ENCODE measurements at regions not wholly inside any gene's neighbourhood (a gene's known extent, or its start where the extent isn't known, plus 50 kb on each side); places are given as distances from the start of the nearest gene placed in this dataset.

- intact Hi-C loops (cut with micrococcal nuclease; ENCODE audit: unreplicated experiment), result no loop called here
- BruUV-seq (replicated peaks), result no TSS peak
- H3K27me3 ChIP-seq (ENCODE audit: control insufficient read depth, insufficient read depth, low read length), result no peaks in the 10 kb centered on the region
Observed at GRCh38 chr11:37040921-37041320, 442.9 kb upstream of the RAG2 start.

GRCh38 chr11:37038911-37039310 is 440.9 kb upstream of the RAG2 start:
- Histone ChIP-seq H3K4me1 (ENCODE audit: control insufficient read depth, insufficient read depth, low read length) (no peaks in the 10 kb centered on the region), H3K4me3 (ENCODE audit: low read depth in 2 of 2, low read length in 2 of 2) (no peak overlapping the region), H3K9me3 (ENCODE audit: control insufficient read depth, insufficient read depth, low read depth, low read length) (no peaks in the 10 kb centered on the region), H3K36me3 (ENCODE audit: control insufficient read depth, insufficient read depth, low read length) (no peaks in the 10 kb centered on the region), H3K27me3 (ENCODE audit: control insufficient read depth, insufficient read depth, low read length) (no peaks in the 10 kb centered on the region), H3K27ac (ENCODE audit: low read length) (no peak overlapping the region)
- CTCF ChIA-PET, result no interaction called here
- TF ChIP-seq POLR2AphosphoS5 (IDR thresholded peaks at IDR 0.05; ENCODE audit: low read depth, low read length) (no peak), CTCF (IDR thresholded peaks at IDR 0.05) (no peak), TCF7L2 (IDR thresholded peaks at IDR 0.05; ENCODE audit: low read depth, low read length) (no peak), SIN3A (IDR thresholded peaks at IDR 0.05; ENCODE audit: borderline replicate concordance, insufficient read depth, low read depth, low read length) (no peak), REST (IDR thresholded peaks at IDR 0.05; ENCODE audit: insufficient read depth in 1 of 2, low read depth in 2 of 2, low read length in 1 of 2) (no peak)
- DNase-seq (ENCODE audit: low read depth, low spot score) (no peak), ATAC-seq (no peak)
- intact Hi-C loops (cut with micrococcal nuclease; ENCODE audit: unreplicated experiment), result no loop called here
- POLR2A ChIA-PET, result no interaction called here
- no TSS peak for BruUV-seq (replicated peaks)
- in situ Hi-C loops (cut with HindIII; ENCODE audit: low pct_unique_long_range_greater_than_20kb, low sequenced_read_pairs), result no loop called here

More at GRCh38 chr11:37040921-37041320, 442.9 kb upstream of the RAG2 start:
- H3K27ac ChIP-seq (ENCODE audit: low read length), result no peak overlapping the region
- H3K9me3 ChIP-seq (ENCODE audit: control insufficient read depth, insufficient read depth, low read depth, low read length), result no peaks in the 10 kb centered on the region
- CTCF ChIA-PET, result no interaction called here
- ATAC-seq (no peak), DNase-seq (ENCODE audit: low read depth, low spot score) (no peak)
- H3K4me3 ChIP-seq (ENCODE audit: low read depth in 2 of 2, low read length in 2 of 2), result no peak overlapping the region
- in situ Hi-C loops (cut with HindIII; ENCODE audit: low pct_unique_long_range_greater_than_20kb, low sequenced_read_pairs), result no loop called here
- no peaks in the 10 kb centered on the region for H3K36me3 ChIP-seq (ENCODE audit: control insufficient read depth, insufficient read depth, low read length)
- TF ChIP-seq REST (IDR thresholded peaks at IDR 0.05; ENCODE audit: insufficient read depth in 1 of 2, low read depth in 2 of 2, low read length in 1 of 2), result no peak
- no peak for TF ChIP-seq TCF7L2 (IDR thresholded peaks at IDR 0.05; ENCODE audit: low read depth, low read length)
- TF ChIP-seq CTCF (IDR thresholded peaks at IDR 0.05), result no peak
- no peak for TF ChIP-seq SIN3A (IDR thresholded peaks at IDR 0.05; ENCODE audit: borderline replicate concordance, insufficient read depth, low read depth, low read length)
- no peak for TF ChIP-seq POLR2AphosphoS5 (IDR thresholded peaks at IDR 0.05; ENCODE audit: low read depth, low read length)
- no peaks in the 10 kb centered on the region for H3K4me1 ChIP-seq (ENCODE audit: control insufficient read depth, insufficient read depth, low read length)
- POLR2A ChIA-PET, result no interaction called here

Data from Panc1 (cell line).